GM12892 (cell line): ENCODE measurements at regions not wholly inside any gene's neighbourhood (a gene's known extent, or its start where the extent isn't known, plus 50 kb on each side); places are given as distances from the start of the nearest gene placed in this dataset.

Source experiments
- POLR2A ChIP-seq: IDR thresholded peaks from 2 replicates; pipeline ENCODE4 v1.6.1; 2011; ENCODE audit warnings: low read depth, low read length, control low read depth
- POLR2AphosphoS5 ChIP-seq: IDR thresholded peaks from 2 replicates; pipeline ENCODE4 v1.6.1; 2011; ENCODE audit warnings: low read depth, low read length, control low read depth
- TAF1 ChIP-seq: IDR thresholded peaks from 2 replicates; pipeline ENCODE4 v1.6.1; 2011; ENCODE audit warnings: low read depth, mild to moderate bottlenecking, control low read depth, low read length, borderline replicate concordance

DNA sequence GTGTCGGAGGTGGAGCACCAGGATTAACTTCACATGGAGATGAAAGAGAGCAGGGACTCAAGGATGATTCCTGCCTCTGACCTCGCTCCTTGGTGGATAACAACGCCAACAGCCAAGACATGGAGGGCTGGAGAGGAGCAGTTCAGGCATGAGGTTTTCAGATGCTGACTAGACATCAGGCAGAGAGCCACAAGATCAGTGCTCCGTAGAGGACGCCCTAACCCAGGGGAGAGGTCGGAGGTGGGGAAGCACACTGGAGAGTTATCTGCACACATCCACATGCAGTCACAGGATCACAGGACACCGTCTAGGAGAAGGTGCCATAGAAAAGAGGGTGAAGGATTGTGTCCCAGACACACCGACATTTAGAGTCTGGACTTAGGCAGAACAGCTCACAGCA lies 344.3 kb downstream of the EIPR1 start:
- TF ChIP-seq POLR2A (no peak), POLR2AphosphoS5 (no peak), TAF1 (no peak)
